LNCaP clone FGC (cell line): ENCODE measurements at regions not wholly inside any gene's neighbourhood (a gene's known extent, or its start where the extent isn't known, plus 50 kb on each side); places are given as distances from the start of the nearest gene placed in this dataset.

Experiments used
- DNase-seq: peaks from one replicate; pipeline ENCODE4 v3.0.0-alpha.2; 2011; ENCODE audit warnings: low read depth
- H3K4me3 ChIP-seq: 2 replicates; pipeline ENCODE4 v1.5.1; 2011; ENCODE audit warnings: mild to moderate bottlenecking, low read depth, low read length, control low read depth
- CTCF ChIP-seq: IDR thresholded peaks from 2 replicates; pipeline ENCODE4 v1.5.1; 2012; ENCODE audit warnings: mild to moderate bottlenecking; ENCODE audit not compliant: control insufficient read depth, insufficient read depth; ENCODE audit errors: extremely low read depth

- no peak overlapping the region for H3K4me3 ChIP-seq
- DNase-seq: no peak
- no peak for TF ChIP-seq CTCF
Measured at GRCh38 chr18:43622024-43622423, 344.7 kb upstream of the SYT4 start.

- DNase-seq: no peak
- no peak overlapping the region for H3K4me3 ChIP-seq
- TF ChIP-seq CTCF: no peak
Measured at GRCh38 chr18:43625582-43625981, 348.3 kb upstream of the SYT4 start.

DNA sequence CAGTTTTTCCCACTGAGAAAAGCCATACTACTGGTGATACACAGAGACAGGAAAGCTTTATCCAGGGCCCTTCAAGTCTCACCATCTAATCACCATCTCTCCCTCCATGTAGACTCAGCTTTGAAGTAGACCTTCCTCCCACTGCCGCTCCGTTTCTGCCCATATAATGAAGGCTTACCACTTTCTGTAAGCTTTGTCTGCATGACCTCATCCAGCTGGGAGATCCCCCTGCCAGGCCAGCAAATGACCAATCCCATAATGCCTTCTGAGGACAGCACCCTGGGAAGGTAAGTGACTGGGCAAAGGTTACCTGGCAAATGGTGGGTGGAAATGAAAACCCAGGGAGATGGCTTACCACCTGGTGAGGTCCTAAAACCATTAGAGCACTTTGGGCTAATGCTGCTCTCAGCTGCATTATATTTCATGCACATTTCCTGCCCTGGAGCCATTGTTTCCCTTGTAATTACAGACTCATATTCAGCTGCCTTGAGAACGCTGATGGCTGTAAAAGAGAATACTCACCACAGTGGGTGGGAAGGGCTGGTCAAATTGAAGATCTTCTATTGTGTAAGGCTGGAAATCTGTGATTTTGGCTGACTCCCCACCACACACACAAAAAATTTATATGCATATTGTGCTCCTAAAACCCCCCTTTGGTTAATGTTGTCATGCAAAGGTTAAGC lies 350.7 kb upstream of the SYT4 start:
- no peak for TF ChIP-seq CTCF
- DNase-seq: no peak
- no peak overlapping the region for H3K4me3 ChIP-seq

DNA sequence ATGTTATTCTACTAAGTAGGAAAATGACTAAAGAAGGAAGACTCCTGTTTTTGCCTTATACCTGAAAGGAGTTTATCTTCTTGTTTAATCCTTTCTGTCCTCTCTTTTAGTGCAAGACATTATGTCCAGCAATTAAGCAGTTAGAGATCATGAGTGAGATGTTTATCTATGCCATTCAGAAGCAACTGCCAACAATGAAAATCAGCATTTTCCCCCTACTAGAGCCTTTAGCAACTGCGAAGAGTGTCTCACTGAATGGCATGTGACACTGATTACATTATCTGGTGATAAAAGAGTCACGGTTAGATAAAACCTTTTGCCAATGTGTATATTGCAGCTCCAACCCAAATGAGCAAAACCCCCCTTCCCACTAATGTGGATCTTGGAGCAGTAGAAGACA lies 357.7 kb upstream of the SYT4 start:
- DNase-seq: no peak

GRCh38 chr18:43635397-43635796 lies 358.1 kb upstream of the SYT4 start:
- TF ChIP-seq CTCF: no peak
- no peak overlapping the region for H3K4me3 ChIP-seq

More for the DNA sequence above, 357.7 kb upstream of the SYT4 start:
- no peak overlapping the region for H3K4me3 ChIP-seq
- no peak for TF ChIP-seq CTCF

DNA sequence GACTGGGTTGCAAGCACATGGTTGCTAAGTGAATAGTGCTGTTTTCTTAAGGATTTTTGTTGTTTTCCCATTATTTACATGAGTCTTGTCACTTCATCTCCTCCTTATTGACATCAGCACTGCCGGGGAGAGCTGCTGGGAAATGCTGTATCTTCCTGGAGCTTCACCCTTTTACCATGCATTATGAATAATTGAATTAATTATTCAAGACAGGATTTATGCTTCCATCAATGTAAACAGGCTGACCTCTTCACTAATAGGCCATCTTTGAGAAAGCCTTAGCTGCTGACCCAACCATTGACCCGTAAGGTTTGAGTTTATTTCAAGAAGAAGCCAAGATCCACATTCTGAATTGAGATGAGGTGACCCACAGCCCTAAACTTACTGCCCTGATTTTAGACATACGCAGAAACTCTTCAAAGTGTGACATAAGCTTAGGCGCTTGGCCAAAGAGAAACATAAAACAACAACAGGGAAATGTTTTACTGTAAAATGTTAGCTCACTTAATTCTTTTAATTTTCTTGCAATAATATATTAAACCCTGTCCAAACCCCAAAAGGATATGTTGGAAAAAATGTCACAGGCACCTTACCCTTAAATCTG lies 365.5 kb upstream of the SYT4 start:
- no peak for TF ChIP-seq CTCF
- DNase-seq: no peak

More at GRCh38 chr18:43635397-43635796, 358.1 kb upstream of the SYT4 start:
- DNase-seq: no peak

GRCh38 chr18:43648002-43648401 lies 370.7 kb upstream of the SYT4 start:
- TF ChIP-seq CTCF: 0 out of 2 replicates have a peak, but pooled peaks have one; percentile 8
- no peak for DNase-seq
- no peak overlapping the region for H3K4me3 ChIP-seq

More for the DNA sequence above, 365.5 kb upstream of the SYT4 start:
- no peak overlapping the region for H3K4me3 ChIP-seq
